LoVo (cell line): ENCODE measurements at regions not wholly inside any gene's neighbourhood (a gene's known extent, or its start where the extent isn't known, plus 50 kb on each side); places are given as distances from the start of the nearest gene placed in this dataset.
A peak's percentile ranks its signal among the peaks of the same experiment; 100 is the strongest.

Source experiments
- DNase-seq: peaks from one replicate; pipeline ENCODE4 v3.0.0-alpha.2; 2016; ENCODE audit warnings: low spot score

- no peak for DNase-seq
Observed at GRCh38 chr6:11926594-11927407, 85.3 kb upstream of the HIVEP1 start.

- DNase-seq: no peak
Observed at GRCh38 chr6:11925805-11926204, 86.3 kb upstream of the HIVEP1 start.

GRCh38 chr6:11923621-11924020 is 88.5 kb upstream of the HIVEP1 start:
- DNase-seq: no peak

GRCh38 chr6:11922901-11923300 is 89.2 kb upstream of the HIVEP1 start:
- no peak for DNase-seq

- no peak for DNase-seq
Observed at GRCh38 chr6:11921751-11922150, 90.4 kb upstream of the HIVEP1 start.

- peak; percentile 51 for DNase-seq
Observed at GRCh38 chr6:11921017-11921438, 91.1 kb upstream of the HIVEP1 start.

- DNase-seq: no peak
Observed at GRCh38 chr6:11920566-11920965, 91.5 kb upstream of the HIVEP1 start.

GRCh38 chr6:11919771-11920440 is 92.2 kb upstream of the HIVEP1 start:
- DNase-seq: no peak

- no peak for DNase-seq
Observed at GRCh38 chr6:11918739-11919605, 93.1 kb upstream of the HIVEP1 start.

- DNase-seq: peak; percentile 27
Observed at GRCh38 chr6:11917951-11918738, 94.0 kb upstream of the HIVEP1 start.

GRCh38 chr6:11912420-11912819 is 99.7 kb upstream of the HIVEP1 start:
- no peak for DNase-seq

- DNase-seq: no peak
Observed at GRCh38 chr6:11911538-11911937, 100.6 kb upstream of the HIVEP1 start.

- no peak for DNase-seq
Observed at GRCh38 chr6:11909696-11910132, 102.4 kb upstream of the HIVEP1 start.

GRCh38 chr6:11908436-11909105 is 103.5 kb upstream of the HIVEP1 start:
- DNase-seq: no peak

GRCh38 chr6:11903645-11904044 is 108.5 kb upstream of the HIVEP1 start:
- no peak for DNase-seq

GRCh38 chr6:11902527-11902926 is 109.6 kb upstream of the HIVEP1 start:
- no peak for DNase-seq

GRCh38 chr6:11900662-11901598 is 111.2 kb upstream of the HIVEP1 start:
- no peak for DNase-seq

GRCh38 chr6:11899645-11900044 is 112.5 kb upstream of the HIVEP1 start:
- DNase-seq: no peak

- no peak for DNase-seq
Observed at GRCh38 chr6:11894212-11894611, 115.6 kb upstream of the ADTRP start.

GRCh38 chr6:11891547-11891946 is 112.9 kb upstream of the ADTRP start:
- DNase-seq: no peak
